Osteoblast (primary cell): ENCODE measurements at regions not wholly inside any gene's neighbourhood (a gene's known extent, or its start where the extent isn't known, plus 50 kb on each side); places are given as distances from the start of the nearest gene placed in this dataset.

Experiments used
- DNase-seq: peaks from one replicate; pipeline ENCODE4 v3.0.0; 2011; ENCODE audit warnings: low spot score, mixed read lengths; ENCODE audit not compliant: insufficient read length; ENCODE audit errors: missing footprints
- H2AFZ ChIP-seq: 2 replicates; pipeline ENCODE4 v1.6.0; 2011; ENCODE audit warnings: mild to moderate bottlenecking, low read length
- H3K27ac ChIP-seq: 2 replicates; pipeline ENCODE4 v1.5.1; 2011; ENCODE audit warnings: mild to moderate bottlenecking, low read depth, low read length, moderate library complexity
- H3K27me3 ChIP-seq: 2 replicates; pipeline ENCODE4 v1.6.0; 2012; ENCODE audit warnings: mild to moderate bottlenecking, control low read depth, inconsistent platforms, low read length, moderate library complexity; ENCODE audit not compliant: insufficient read depth
- H3K36me3 ChIP-seq: 2 replicates; pipeline ENCODE4 v1.5.1; 2011; ENCODE audit warnings: mild to moderate bottlenecking, low read length, control low read depth, moderate library complexity; ENCODE audit not compliant: insufficient read depth
- H3K4me1 ChIP-seq: 2 replicates; pipeline ENCODE4 v1.5.1; 2011; ENCODE audit warnings: mild to moderate bottlenecking, low read length, control low read depth, moderate library complexity; ENCODE audit not compliant: insufficient read depth
- H3K4me2 ChIP-seq: 2 replicates; pipeline ENCODE4 v1.6.0; 2011; ENCODE audit warnings: mild to moderate bottlenecking, low read length; ENCODE audit not compliant: insufficient read depth
- H3K4me3 ChIP-seq: fragments of 200-600 bp; sonication (generic); 3 replicates; pipeline ENCODE4 v1.5.1; 2012; ENCODE audit warnings: mild to moderate bottlenecking, low read length, inconsistent platforms; ENCODE audit not compliant: insufficient read depth
- H3K79me2 ChIP-seq: 2 replicates; pipeline ENCODE4 v1.6.0; 2012; ENCODE audit warnings: mild to moderate bottlenecking, low read length, control low read depth, inconsistent platforms; ENCODE audit not compliant: insufficient read depth
- H3K9me3 ChIP-seq: 2 replicates; pipeline ENCODE4 v1.5.1; 2011; ENCODE audit warnings: low read depth, low read length, control low read depth
- H4K20me1 ChIP-seq: 2 replicates; pipeline ENCODE4 v1.6.0; 2012; ENCODE audit warnings: mild to moderate bottlenecking, low read length, control low read depth; ENCODE audit not compliant: insufficient read depth
- TF ChIP-seq, protein P1 (sequence below): IDR thresholded peaks from 2 replicates; pipeline ENCODE4 v1.5.1; 2011; ENCODE audit warnings: mild to moderate bottlenecking, low read depth, low read length, moderate library complexity; ENCODE audit errors: extremely low read depth

DNA sequence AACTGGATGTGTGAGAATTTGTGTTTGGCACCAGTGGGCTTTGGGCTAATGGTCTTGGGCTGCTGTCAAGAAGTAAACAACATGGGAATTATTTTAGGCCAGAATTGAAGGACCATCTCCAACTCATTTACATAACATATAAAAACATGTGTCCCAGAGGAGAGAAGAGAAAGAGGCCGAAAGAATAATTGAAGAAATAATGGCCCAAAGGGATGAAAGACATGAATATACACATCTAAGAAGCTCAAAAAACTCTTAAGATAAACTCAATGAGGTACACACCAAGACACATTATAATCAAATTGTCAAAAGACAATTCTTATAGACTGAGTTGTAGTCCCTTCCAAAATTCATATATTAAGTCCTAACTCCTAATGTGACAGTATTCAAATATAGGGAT lies 56.1 kb upstream of the SCAF11 start:
- H3K36me3 ChIP-seq: no peaks in the 10 kb centered on the region
- H3K4me1 ChIP-seq: no peaks in the 10 kb centered on the region
- no peaks in the 10 kb centered on the region for H4K20me1 ChIP-seq
- H3K79me2 ChIP-seq: no peaks in the 10 kb centered on the region
- no peak overlapping the region for H3K4me3 ChIP-seq
- H3K9me3 ChIP-seq: no peaks in the 10 kb centered on the region
- TF ChIP-seq, protein P1, sequence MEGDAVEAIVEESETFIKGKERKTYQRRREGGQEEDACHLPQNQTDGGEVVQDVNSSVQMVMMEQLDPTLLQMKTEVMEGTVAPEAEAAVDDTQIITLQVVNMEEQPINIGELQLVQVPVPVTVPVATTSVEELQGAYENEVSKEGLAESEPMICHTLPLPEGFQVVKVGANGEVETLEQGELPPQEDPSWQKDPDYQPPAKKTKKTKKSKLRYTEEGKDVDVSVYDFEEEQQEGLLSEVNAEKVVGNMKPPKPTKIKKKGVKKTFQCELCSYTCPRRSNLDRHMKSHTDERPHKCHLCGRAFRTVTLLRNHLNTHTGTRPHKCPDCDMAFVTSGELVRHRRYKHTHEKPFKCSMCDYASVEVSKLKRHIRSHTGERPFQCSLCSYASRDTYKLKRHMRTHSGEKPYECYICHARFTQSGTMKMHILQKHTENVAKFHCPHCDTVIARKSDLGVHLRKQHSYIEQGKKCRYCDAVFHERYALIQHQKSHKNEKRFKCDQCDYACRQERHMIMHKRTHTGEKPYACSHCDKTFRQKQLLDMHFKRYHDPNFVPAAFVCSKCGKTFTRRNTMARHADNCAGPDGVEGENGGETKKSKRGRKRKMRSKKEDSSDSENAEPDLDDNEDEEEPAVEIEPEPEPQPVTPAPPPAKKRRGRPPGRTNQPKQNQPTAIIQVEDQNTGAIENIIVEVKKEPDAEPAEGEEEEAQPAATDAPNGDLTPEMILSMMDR: no peak
- H3K27ac ChIP-seq: no peak overlapping the region
- H2AFZ ChIP-seq: no peak overlapping the region
- no peaks in the 10 kb centered on the region for H3K27me3 ChIP-seq
- no peak for DNase-seq
- no peak overlapping the region for H3K4me2 ChIP-seq

DNA sequence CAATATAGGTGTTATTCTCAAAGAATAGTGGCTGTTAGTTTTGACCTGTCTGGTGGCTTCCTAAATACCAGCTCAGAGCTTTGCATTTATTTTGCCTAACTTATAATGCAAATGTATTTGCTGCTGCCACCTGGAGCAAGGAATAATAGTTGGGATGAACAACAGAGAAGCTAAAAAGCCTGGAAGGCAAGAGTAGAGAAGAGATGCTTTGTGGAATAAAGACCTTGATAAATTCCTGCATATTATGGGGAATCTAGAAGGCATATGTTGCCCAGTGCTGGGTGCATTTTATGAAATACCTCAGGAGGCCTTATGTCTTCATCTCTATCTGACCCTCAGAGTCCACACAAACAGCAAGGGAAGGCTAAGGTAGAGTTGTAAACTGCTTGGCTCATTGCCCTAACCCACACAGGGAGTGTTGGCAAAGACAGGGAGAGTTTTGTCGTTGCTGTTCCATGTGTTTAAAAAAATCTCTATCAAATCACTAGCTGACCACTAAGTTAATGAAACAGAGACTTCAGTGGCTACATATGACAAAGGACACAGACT lies 53.7 kb upstream of the SCAF11 start:
- Histone ChIP-seq H3K9me3 (no peaks in the 10 kb centered on the region), H3K36me3 (no peaks in the 10 kb centered on the region), H3K4me3 (no peak overlapping the region), H4K20me1 (no peaks in the 10 kb centered on the region), H3K79me2 (no peaks in the 10 kb centered on the region), H3K4me2 (no peak overlapping the region), H3K27me3 (no peaks in the 10 kb centered on the region), H3K4me1 (no peaks in the 10 kb centered on the region), H2AFZ (no peak overlapping the region), H3K27ac (no peak overlapping the region)
- TF ChIP-seq, protein P1: no peak
- no peak for DNase-seq
